Upper lobe of left lung (tissue), 4 donors: ENCODE measurements at regions not wholly inside any gene's neighbourhood (a gene's known extent, or its start where the extent isn't known, plus 50 kb on each side); places are given as distances from the start of the nearest gene placed in this dataset.

Source experiments
- POLR2A ChIP-seq, 4 donors: fragments of 450-650 bp; IDR thresholded peaks; one replicate each; pipeline ENCODE4 v1.5.1; 2016 to 2017; ENCODE audit warnings: antibody characterized with exemption in 4 of 4, mild to moderate bottlenecking in 2 of 4
- TF ChIP-seq, protein P1 (sequence below), 6 experiments: fragments of 450-650 bp in 4 of 6; fragments of 200-600 bp in 2 of 6; sonication (generic) in 2 of 6; IDR thresholded peaks; one replicate each; pipeline ENCODE4 v1.5.1; 2016 to 2019; ENCODE audit warnings: antibody characterized with exemption in 6 of 6

DNA sequence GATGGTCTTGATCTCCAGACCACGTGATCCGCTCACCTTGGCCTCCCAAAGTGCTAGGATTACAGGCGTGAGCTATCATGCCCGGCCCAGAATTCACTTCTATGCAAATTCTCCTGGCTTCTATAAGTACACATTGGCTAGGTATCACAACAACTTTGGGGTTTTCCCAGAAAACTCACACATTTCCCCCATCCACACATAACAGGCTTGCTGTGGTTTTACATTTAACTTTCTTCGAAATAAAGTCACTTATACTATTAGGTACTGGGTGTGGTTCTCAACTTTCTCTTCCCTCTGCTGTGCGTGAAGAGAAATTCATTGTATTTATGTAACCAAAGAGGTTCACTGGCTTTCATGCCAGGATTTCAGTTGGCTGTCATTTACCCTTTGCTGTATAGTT lies 439.4 kb upstream of the CWC22 start:
- TF ChIP-seq, protein P1, sequence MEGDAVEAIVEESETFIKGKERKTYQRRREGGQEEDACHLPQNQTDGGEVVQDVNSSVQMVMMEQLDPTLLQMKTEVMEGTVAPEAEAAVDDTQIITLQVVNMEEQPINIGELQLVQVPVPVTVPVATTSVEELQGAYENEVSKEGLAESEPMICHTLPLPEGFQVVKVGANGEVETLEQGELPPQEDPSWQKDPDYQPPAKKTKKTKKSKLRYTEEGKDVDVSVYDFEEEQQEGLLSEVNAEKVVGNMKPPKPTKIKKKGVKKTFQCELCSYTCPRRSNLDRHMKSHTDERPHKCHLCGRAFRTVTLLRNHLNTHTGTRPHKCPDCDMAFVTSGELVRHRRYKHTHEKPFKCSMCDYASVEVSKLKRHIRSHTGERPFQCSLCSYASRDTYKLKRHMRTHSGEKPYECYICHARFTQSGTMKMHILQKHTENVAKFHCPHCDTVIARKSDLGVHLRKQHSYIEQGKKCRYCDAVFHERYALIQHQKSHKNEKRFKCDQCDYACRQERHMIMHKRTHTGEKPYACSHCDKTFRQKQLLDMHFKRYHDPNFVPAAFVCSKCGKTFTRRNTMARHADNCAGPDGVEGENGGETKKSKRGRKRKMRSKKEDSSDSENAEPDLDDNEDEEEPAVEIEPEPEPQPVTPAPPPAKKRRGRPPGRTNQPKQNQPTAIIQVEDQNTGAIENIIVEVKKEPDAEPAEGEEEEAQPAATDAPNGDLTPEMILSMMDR (IDR thresholded peaks at IDR 0.05), result no peak
- no peak for TF ChIP-seq POLR2A (IDR thresholded peaks at IDR 0.05)
